GM21723 (cell line): ENCODE measurements at regions not wholly inside any gene's neighbourhood (a gene's known extent, or its start where the extent isn't known, plus 50 kb on each side); places are given as distances from the start of the nearest gene placed in this dataset.
"Not testable (repeated sequence)": the region's sequence is repeated elsewhere in the genome, so short reads cannot be mapped to it uniquely, and the experiment has no call there.

ENCODE experiments used
- ATAC-seq: cut with Tn5 transposase; IDR thresholded peaks from one replicate; pipeline ENCODE4 v1.9.1; 2021; ENCODE audit warnings: mild to moderate bottlenecking, moderate library complexity; ENCODE audit not compliant: unreplicated experiment

GRCh38 chr21:13827201-13827600, 217.6 kb downstream of the POTED start:
- no peak for ATAC-seq

GRCh38 chr21:13826511-13826910, 216.9 kb downstream of the POTED start:
- ATAC-seq: not testable (repeated sequence)

DNA sequence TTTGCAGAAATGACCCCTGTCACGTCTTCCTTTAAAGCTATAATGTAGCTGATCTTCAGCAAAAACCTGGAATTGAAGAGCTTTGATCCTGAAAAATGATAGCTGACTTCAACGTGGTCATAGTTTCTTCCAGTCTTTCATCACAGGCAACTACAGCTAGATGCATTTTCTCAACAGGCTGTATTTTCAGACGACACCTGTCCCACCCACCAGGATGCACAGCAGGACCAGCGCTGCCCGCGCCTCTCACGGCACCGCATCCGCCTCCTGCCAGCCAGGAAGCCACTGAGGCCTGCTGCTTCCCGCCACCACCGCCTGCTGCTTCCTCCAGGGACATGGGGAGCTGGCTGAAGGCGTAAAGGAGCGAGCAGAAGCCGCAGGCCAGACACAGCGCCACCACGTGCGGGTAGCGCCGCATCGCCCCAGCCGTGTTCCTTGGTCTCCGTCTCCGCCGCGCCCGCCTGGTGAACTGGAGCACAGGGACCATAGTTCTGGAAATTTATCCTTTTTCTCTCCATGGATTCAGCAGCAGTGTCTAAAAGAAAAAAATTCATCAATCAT, 215.7 kb downstream of the POTED start:
- not testable (repeated sequence) for ATAC-seq

GRCh38 chr21:13820286-13820685, 210.7 kb downstream of the POTED start:
- ATAC-seq: not testable (repeated sequence)

GRCh38 chr21:13812191-13812590, 202.6 kb downstream of the POTED start:
- ATAC-seq: not testable (repeated sequence)

- ATAC-seq: not testable (repeated sequence)
Observed at GRCh38 chr21:13810559-13810958, 201.0 kb downstream of the POTED start.

DNA sequence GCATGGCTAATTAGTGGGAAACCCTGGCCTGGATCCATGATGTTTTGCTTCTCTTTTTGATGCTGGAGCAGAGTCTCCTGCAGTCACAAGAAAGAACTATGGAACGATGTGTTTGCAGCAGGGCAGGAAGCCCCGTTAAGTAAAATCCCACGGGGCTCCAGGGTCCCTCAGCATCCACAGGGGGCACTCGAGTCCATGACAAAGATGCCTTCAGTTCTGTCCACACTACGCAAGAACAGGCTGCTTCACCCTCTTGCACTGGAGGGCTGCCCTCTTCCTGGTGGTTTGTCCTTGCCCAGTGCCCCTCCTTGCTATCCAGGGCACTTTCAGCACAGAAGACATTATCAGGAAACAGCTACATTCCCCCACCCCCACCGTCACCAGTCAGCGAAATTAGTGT, 196.9 kb downstream of the POTED start:
- ATAC-seq: not testable (repeated sequence)

DNA sequence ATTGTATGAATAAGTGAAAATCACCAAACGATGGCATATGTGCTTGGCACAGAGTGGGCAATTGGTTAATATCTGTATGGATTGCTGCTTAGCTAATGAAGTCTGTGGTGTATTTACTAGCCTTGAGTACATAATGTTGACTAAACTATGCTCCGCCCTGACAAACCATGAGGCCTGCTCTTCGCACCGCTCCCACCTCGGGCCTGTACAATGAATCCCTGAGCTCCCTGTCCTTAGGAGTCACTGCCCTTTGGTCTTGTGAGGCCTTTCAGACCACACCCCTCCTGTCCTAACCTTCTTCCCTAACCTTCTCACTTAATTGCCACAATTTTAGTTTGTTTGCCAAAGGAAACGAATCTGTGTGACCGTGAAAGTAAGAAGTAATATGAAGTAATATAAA, 193.2 kb downstream of the POTED start:
- ATAC-seq: not testable (repeated sequence)
